HG02885 (cell line): ENCODE measurements at regions not wholly inside any gene's neighbourhood (a gene's known extent, or its start where the extent isn't known, plus 50 kb on each side); places are given as distances from the start of the nearest gene placed in this dataset.
"Not testable (repeated sequence)": the region's sequence is repeated elsewhere in the genome, so short reads cannot be mapped to it uniquely, and the experiment has no call there.

ENCODE experiments used
- ATAC-seq: cut with Tn5 transposase; IDR thresholded peaks from one replicate; pipeline ENCODE4 v1.9.1; 2021; ENCODE audit warnings: mild to moderate bottlenecking; ENCODE audit not compliant: unreplicated experiment, poor library complexity

DNA sequence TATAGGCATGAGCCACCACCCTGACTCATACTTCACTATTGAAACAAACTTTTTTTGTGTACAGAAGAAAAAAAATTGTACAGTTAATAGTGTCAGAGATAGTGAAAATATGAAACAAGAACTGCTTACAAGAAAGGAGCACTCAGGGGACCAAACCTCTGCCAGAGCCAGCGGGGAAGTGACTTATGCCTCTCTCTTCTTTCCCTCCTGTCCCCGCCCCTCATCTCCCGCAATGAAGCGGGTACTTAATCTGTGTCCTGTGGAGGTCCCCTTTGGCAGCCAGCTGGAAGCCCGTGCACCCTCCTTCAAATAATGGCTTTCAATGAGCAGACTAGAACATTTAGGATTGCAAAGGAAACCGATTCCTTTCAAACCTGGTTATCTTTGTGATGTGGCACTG, 51.5 kb downstream of the PPIAL4A start:
- ATAC-seq, result not testable (repeated sequence)

DNA sequence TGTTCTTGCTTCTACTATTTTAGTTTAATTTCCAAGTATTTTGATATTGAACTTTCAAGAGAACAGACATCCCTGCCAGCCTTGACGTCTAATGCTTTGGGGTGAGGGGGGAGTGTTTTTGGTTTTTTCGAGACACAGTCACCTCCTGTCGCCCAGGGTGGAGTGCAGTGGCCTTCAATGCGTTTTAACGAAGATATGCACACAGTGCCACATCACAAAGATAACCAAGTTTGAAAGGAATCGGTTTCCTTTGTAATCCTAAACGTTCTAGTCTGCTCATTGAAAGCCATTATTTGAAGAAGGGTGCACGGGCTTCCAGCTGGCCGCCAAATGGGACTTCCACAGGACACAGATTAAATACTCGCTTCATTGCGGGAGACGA, 52.3 kb downstream of the PPIAL4A start:
- ATAC-seq, result not testable (repeated sequence)

DNA sequence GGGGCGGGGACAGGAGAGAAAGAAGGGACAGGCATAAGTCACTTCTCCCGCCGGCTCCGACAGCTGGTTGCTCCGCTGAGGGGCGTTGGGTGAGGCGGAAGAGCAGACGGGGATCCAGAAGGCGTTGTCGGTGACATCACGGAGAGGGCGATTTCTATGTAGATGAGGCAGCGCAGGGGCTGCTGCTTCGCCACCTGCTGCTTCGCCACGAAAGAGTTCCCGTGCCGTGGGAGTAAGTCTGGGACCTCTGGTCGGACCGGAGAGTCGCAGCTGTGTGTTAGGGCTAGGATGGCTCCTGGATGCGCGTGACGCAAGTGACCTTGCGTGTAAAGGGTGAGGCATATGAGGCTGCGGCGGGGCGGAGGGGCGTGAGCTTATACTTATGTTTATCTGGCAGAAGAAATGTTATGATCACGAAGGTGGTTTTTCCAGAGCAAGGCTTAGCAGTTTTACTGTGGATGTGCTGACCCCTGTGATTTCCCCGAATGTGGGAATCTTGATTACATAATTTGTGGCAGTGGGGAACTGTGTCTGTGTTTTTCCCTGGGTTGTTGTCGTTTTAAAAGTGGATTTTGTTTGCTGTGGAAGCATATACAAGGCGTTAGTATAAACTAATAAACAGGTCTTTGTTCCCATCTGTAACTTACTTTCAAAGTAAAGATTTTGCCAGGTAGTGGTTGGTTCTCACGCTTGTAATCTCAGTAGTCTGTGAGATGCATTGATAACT, 52.8 kb downstream of the PPIAL4A start:
- peak; percentile 85 for ATAC-seq

DNA sequence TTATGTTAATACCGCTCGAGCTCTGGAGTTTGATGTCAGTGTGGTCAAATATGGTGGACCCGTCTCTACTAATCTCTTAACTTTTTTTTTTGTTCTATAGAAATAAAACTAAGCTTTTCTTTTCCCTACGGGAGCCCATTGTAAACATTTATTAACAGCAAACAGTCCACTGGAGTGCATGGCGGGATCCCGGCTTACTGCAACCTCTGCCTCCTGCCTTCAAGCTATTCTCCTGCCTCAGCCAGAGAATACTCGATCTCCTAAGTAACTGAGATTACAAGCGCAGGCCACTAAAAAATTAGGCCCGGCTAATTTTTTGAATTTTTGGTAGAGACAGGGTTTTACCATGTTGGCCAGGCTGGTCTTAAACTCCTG, 53.4 kb downstream of the PPIAL4A start:
- ATAC-seq, result not testable (repeated sequence)

DNA sequence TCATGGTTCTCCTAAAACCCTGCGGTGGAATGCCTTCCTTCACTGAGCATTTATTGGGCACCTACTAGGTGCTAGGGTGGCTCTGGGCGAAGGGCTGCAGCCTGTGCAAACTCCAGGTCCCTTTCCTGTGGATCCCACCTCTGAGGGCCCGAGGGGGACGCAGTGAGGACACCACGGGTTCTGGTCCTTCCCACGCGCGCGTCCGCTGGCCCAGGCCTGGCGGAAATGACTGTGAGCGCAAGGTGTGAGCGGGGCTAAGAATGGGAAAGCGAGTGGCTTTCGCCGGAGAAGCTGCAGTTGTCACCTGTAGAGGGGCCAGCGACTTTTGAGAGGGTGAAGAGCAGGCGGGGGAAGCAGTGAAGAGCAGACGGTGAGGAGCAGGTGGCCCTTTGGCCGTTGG, 55.1 kb downstream of the PPIAL4A start:
- not testable (repeated sequence) for ATAC-seq

DNA sequence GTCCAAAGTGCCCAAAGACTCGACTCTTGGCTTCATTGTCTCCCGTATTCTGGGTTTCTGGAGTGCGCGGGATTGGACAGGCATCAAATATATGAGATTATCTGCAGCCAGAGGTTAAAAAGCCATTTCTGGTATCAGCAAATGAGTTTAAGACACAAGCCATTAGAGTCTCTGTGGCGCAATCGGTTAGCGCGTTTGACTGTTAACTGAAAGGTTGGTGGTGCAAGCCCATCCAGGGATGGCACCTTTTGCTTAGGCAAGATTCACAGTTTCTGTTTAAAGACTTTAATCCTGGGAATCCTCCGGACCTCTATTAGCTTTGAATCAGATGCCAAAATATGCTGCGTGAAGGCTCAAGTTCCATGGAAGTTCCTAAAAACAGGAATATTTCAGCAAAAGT, 55.6 kb downstream of the PPIAL4A start:
- not testable (repeated sequence) for ATAC-seq

DNA sequence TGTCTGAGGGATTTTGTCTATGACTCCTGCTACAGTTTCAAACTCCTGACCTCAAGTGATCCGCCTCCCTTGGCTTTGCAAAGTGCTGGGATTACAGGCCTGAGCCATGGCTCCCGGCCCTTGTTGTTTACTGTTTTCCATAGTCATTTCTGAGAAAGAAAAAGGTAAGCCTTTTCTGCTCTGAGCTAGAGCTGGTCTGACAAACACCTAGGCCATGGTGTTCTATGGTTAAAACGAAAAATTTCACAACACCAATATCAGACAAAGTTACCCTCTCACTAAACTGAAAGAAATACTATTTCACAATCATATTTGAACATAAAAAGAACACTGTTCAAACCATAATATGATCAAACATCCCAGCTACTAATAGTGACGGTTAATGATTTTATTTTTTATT, 57.5 kb downstream of the PPIAL4A start:
- ATAC-seq, result not testable (repeated sequence)

DNA sequence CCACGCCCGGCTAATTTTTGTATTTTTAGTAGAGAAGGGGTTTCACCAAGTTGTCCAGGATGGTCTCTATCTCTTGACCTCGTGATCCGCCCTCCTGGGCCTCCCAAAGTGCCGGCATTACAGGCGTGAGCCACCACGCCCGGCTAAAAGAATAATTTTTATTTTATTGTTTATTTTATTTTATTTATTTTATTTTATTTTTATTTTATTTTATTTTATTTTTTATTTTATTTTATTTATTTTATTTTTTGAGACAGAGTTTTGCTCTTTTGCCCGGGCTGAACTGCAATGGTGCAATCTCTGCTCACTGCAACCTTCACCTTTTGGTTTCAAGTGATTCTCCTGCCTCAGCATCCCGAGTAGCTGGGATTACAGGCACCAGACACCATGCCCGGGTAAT, 60.2 kb downstream of the PPIAL4A start:
- not testable (repeated sequence) for ATAC-seq

DNA sequence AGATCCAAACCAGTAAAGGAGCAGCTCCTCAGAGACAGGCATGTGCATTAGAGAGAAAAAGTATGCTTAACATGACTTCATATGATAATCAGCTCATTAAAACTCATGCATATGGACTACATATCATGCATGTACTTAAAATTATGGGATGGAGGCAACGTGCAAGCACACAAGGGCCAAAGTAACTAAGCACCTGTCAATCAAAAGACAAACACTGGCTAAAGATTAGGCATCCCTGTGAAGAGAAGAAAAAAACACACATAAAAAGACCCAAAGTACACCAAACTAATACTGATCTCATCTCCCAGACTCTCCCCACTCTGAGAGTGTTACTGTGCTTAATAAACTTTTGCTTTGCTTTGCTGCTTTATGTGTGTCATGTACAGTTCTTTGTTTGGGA, 61.1 kb downstream of the PPIAL4A start:
- ATAC-seq, result not testable (repeated sequence)

DNA sequence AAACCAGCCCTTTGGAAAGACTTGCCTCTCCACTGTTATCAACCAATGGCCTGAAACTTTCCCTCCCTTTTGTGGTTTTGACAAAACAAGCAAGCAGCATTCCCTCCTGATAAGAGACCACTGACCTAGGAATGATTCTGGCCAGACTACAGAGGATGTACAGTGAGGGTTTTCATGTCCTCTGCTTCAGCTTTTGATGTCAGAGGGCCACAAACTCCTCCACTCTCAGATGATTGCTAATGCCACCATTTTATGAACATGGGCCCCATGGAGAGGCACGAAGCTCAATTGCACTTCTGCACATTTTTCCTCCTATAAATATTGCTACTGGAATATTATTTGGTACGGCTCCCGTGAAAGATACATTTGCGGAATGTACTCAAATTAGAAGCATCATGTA, 61.5 kb downstream of the PPIAL4A start:
- not testable (repeated sequence) for ATAC-seq

DNA sequence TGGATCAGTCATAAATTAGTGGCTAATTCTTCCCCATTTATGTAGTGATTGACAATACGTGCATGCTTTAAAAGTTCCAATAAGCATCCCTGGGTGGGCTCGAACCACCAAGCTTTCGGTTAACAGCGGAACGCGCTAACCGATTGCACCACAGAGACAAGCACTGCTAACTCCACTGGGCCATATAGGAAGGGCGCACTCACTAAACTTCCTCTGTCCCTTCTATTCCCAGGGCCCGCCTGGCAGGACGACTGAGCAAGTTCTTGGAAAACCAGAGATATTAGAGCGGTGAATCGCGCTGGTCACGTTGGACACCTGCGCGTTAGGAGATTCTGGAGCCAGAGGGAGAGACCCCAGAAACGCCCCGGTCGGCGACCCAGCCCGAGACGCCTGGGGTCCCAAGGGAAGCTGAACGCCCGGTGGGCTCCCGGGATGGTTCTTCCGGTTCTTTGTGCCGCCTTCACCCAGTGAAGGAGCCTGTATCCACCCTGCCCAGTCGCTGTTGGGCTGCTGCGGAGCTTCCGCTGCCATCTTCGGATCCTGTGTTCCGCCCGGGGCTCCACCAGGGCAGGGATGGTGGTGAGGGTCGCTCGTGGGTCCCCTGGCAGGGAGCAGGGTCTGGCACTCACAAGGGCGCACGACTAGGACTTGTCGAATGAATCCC, 62.8 kb downstream of the PPIAL4A start:
- ATAC-seq, result not testable (repeated sequence)

DNA sequence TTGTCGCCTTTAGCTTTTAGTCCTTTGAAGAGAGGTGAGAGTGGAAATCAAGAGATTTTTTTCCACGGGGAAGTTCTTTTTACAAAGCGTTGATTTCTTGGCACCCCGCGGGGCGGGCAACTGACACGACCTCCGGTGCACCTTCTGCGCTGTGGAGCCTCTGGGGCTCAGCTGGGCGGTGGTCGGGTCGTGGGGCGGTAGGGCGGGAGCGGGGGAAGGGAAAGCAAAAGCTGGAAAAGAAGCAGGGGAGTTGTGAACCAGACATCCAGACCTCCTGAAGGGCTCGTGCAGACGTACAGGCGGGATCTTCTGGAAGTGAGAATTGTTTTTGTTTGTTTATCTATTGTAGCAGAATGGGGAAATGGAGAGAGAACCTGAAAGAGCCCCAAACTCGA, 63.3 kb downstream of the PPIAL4A start:
- ATAC-seq, result not testable (repeated sequence)

DNA sequence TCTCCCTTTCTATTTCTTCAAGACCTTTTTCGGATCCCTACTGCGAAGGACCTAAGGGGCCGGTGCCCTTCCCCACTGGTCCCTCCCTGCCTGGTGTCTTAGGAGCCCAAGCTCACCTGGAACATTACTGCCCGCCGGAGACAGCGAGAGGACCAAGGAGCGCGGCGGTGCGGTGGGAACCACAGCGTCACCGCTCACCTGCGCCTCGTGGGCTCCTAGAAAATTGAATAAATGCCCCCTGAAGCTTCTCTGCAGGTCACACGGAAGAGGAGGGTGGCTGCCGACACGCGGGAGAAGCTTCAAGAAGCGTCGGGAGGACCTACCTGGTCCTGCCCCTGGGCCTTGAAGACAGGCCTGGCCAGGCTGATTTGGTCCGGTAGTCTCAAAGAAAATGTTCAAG, 65.2 kb downstream of the PPIAL4A start:
- no peak for ATAC-seq

DNA sequence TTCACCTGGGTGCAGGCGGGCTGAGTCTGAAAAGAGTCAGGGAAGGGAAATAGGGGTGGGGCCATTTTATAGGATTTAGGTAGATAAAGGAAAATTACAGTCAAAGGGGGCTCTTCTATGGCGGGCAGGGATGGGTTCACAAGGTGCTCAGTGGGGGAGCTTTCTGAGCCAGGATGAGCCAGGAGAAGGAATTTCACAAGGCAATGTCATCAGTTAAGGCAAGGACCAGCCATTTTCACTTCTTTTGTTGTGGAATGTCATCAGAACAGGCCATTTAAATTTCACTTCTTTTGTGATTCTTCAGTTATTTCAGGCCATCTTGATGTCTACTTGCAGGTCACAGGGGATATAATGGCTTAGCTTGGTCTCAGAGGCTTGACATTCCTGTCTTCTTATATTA, 66.4 kb downstream of the PPIAL4A start:
- not testable (repeated sequence) for ATAC-seq

DNA sequence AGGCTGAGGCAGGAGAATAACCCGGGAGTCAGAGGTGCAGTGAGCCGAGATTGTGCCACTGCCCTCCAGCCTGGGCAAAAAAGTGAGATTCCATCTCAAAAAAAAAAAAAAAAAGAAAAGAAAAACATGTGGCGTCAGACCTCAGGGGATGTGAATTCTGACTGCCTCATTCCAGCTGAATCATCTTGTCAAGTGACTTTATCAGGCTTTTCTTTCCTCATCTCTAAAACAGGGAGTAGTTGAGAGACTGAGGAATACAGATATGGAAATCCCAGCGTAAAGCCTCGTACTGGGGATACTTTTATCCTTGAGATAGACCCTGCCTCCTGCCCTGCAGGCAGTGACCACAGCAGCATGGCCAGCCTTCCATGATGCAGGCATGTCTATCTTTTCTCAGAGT, 76.4 kb downstream of the PPIAL4A start:
- ATAC-seq, result not testable (repeated sequence)

DNA sequence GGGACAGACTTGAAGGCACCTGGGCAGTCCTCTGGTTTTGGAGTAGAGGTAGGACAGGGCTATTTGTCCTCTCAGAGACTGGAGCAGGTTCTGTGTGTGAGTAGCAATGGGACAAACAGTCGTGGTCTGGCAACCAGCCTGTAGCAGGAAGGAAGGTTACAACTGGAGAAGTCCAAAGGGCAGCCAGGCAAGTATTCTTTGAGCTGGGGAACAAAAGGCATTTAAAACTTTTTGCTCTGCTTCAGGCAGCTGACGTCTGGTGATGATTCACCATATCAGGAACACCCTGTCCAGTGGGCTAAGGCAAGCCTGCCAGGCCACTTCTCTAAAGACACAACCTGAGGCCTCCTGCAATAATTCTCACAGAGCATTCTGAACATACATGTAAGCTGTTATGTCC, 83.3 kb downstream of the PPIAL4A start:
- ATAC-seq, result not testable (repeated sequence)

DNA sequence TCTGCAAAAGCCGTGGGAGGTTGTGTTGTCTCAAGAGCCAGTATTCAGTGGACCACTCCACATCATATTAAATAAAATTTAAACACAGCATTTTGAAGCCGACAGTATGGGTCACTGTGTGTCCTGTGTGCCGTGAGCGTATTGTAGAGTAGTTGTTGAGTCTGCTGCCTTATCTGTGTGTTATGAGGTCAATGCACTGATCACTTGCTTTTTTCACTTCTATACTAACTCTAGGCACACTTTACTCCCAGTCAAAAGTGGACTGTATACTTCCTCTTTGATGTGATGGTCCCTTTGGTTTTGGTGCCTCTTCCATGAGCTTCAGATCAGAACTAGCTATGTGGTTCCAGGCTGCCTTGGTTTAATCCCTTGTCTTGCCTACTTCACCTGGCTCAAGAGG, 84.3 kb downstream of the PPIAL4A start:
- ATAC-seq, result not testable (repeated sequence)

DNA sequence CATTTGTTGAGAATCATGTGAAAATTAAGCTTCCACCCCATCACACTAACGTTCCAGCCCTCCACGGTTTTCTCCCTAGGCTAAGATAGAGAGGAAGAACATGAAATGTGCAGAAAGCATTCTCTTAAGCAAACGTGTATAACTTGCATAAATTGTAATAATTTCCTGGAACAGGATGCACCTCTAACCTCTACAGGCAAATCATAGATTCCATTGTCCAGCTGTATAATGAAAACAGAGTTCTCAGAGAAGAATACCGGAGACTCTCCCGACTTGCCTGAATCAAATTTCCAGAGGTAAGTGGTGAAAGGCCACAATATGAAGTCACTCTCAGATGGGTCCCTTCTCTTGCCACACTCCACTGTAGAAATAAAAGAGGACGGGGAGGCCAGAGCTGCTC, 87.7 kb downstream of the PPIAL4A start:
- ATAC-seq, result not testable (repeated sequence)

DNA sequence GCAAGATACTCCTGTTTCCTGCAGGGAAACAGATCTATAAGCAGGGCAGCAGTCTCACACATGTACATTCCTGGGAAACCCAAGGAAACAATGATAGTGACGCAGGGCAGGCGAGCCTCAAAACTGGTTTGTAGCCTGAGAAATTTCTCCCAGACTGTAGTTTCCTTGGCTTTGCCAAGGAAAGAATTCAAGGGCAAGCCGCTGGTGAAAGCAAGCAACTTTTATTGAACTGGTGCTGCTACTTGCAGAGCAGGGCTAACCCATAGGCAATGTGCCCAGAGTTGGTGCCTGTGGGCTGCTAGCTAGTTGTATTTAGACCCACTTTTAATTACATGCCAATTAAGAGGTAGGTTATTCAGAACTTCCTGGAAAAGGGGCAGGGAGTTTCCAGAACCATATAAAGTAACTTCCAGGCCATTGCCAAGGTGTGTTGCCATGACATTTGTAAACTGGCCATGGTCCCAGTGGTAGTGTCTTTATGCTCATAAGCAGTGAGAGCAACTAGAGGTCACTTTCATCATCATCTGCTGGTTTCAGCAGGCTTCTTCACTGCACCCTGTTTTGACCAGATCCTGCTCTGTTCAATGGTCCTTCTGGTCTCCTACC, 92.0 kb downstream of the PPIAL4A start:
- not testable (repeated sequence) for ATAC-seq

DNA sequence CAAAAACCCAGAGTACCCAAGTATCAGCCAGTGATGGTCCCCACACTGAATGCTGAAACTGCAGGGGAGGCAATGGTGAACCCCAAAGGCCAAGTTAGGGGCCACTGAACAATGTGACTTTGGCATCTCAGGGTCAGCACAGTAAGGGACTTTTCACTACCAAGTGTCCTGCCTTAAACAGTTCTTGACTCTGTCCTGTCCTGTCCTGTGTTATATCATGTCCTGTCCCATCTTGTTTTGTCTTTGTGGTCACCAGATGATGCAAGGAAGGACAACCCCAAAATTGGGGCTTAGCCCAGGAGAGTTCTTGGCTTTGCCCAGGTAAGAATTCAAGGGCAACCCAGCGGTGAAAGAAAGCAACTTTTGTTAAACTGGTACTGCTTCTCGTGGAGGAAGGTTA, 105.0 kb downstream of the PPIAL4A start:
- ATAC-seq, result not testable (repeated sequence)

DNA sequence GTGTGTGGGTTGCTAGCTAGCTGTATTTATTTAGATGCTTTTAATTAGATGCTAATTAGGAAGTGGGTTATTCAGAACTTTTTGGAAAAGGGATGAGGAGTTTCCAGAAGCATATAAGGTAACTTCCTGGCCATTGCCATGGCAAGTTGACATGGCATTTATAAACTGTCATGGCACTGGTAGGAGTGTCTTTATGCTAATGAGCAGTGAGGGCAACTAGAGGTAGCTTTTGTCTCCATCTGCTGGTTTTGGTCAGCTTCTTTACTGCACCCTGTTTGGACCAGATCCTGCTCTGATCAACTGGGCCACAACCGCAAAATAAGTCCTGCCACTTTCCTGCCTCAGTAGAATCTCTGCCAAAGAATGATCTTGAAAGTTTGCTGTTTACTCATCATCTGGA, 105.5 kb downstream of the PPIAL4A start:
- peak; percentile 53 for ATAC-seq
